HEK293 (cell line): ENCODE measurements at regions not wholly inside any gene's neighbourhood (a gene's known extent, or its start where the extent isn't known, plus 50 kb on each side); places are given as distances from the start of the nearest gene placed in this dataset.

Experiments used
- CTCF ChIA-PET: fragments of 350-600 bp; formaldehyde crosslinking; extraction: SDS; loops from one replicate; lab custom pipeline; 2021; ENCODE audit warnings: antibody characterized with exemption; lab: Yijun Ruan, JAX
- POLR2A ChIA-PET: fragments of 300-600 bp; formaldehyde crosslinking; extraction: SDS; loops from one replicate; lab custom pipeline; 2020; ENCODE audit warnings: antibody characterized with exemption, inconsistent platforms; lab: Yijun Ruan, JAX
- H3K27ac ChIP-seq: fragments of 200-500 bp; sonication (Bioruptor generic); 2 replicates; pipeline ENCODE4 v1.5.1; 2014; ENCODE audit warnings: low read depth, low read length, control low read depth, inconsistent platforms; ENCODE audit errors: extremely low read depth
- H3K36me3 ChIP-seq, 2 experiments: fragments of 200-500 bp in 1 of 2; sonication (Bioruptor generic) in 1 of 2; 1 replicate in 1 of 2; 2 replicates in 1 of 2; pipeline ENCODE4 v1.5.1; 2014 to 2017; ENCODE audit warnings: inconsistent platforms in 2 of 2, low read length in 2 of 2; ENCODE audit not compliant: control insufficient read depth in 2 of 2, insufficient read depth in 1 of 2
- H3K4me1 ChIP-seq: fragments of 200-500 bp; sonication (Bioruptor generic); 2 replicates; pipeline ENCODE4 v1.5.1; 2014; ENCODE audit warnings: mild to moderate bottlenecking, low read length, inconsistent platforms; ENCODE audit not compliant: control insufficient read depth, insufficient read depth
- H3K4me3 ChIP-seq: 2 replicates; pipeline ENCODE4 v1.5.1; 2011; ENCODE audit warnings: low read depth, mild to moderate bottlenecking, control low read depth, low read length, moderate library complexity
- H3K9me3 ChIP-seq: fragments of 200-500 bp; sonication (Bioruptor generic); 2 replicates; pipeline ENCODE4 v1.5.1; 2014; ENCODE audit warnings: low read depth, low read length, inconsistent platforms; ENCODE audit not compliant: control insufficient read depth, insufficient read depth
- AEBP2 ChIP-seq: fragments of 450-650 bp; formaldehyde crosslinking; IDR thresholded peaks from 2 replicates; pipeline ENCODE4 v1.5.1; 2016; ENCODE audit warnings: missing biosample characterization, missing genetic modification characterization, borderline replicate concordance
- EGR2 ChIP-seq: fragments of 450-650 bp; formaldehyde crosslinking; IDR thresholded peaks from 2 replicates; pipeline ENCODE4 v1.5.1; 2016; ENCODE audit warnings: low read depth, missing biosample characterization, missing genetic modification characterization
- FEZF1 ChIP-seq: fragments of 450-650 bp; formaldehyde crosslinking; IDR thresholded peaks from 2 replicates; pipeline ENCODE4 v1.5.1; 2016; ENCODE audit warnings: missing biosample characterization, missing genetic modification characterization
- GFI1B ChIP-seq: fragments of 450-650 bp; formaldehyde crosslinking; IDR thresholded peaks from 2 replicates; pipeline ENCODE4 v1.5.1; 2016; ENCODE audit warnings: missing biosample characterization, missing genetic modification characterization
- KLF17 ChIP-seq: fragments of 450-650 bp; formaldehyde crosslinking; IDR thresholded peaks from 2 replicates; pipeline ENCODE4 v1.5.1; 2016; ENCODE audit warnings: missing biosample characterization, missing genetic modification characterization
- KLF9 ChIP-seq: fragments of 450-650 bp; formaldehyde crosslinking; IDR thresholded peaks from 2 replicates; pipeline ENCODE4 v1.5.1; 2016; ENCODE audit warnings: missing biosample characterization, missing genetic modification characterization, low read depth
- MEIS1 ChIP-seq: sonication (generic); formaldehyde crosslinking; IDR thresholded peaks from 2 replicates; pipeline ENCODE4 v1.8.1; 2022; ENCODE audit warnings: missing genetic modification reagents, mild to moderate bottlenecking, borderline replicate concordance
- MYNN ChIP-seq: fragments of 450-650 bp; formaldehyde crosslinking; IDR thresholded peaks from 2 replicates; pipeline ENCODE4 v1.5.1; 2016; ENCODE audit warnings: missing biosample characterization, missing genetic modification characterization, borderline replicate concordance
- TCF7L2 ChIP-seq: IDR thresholded peaks from 2 replicates; pipeline ENCODE4 v1.6.1; 2011; ENCODE audit warnings: low read depth, mild to moderate bottlenecking, inconsistent platforms, low read length, moderate library complexity, borderline replicate concordance
- ZBTB49 ChIP-seq: fragments of 450-650 bp; formaldehyde crosslinking; IDR thresholded peaks from 2 replicates; pipeline ENCODE4 v1.5.1; 2016; ENCODE audit warnings: missing biosample characterization, missing genetic modification characterization, low read depth
- ZBTB8A ChIP-seq: fragments of 450-650 bp; formaldehyde crosslinking; IDR thresholded peaks from 2 replicates; pipeline ENCODE4 v1.5.1; 2016; ENCODE audit warnings: missing biosample characterization, missing genetic modification characterization
- ZFHX2 ChIP-seq: fragments of 450-650 bp; formaldehyde crosslinking; conservative IDR thresholded peaks from 2 replicates; pipeline ENCODE4 v1.5.1; 2016; ENCODE audit warnings: missing biosample characterization, missing genetic modification characterization
- ZFP69B ChIP-seq: fragments of 450-650 bp; formaldehyde crosslinking; IDR thresholded peaks from 2 replicates; pipeline ENCODE4 v1.5.1; 2016; ENCODE audit warnings: missing biosample characterization, missing genetic modification characterization
- ZIC2 ChIP-seq: fragments of 450-650 bp; formaldehyde crosslinking; IDR thresholded peaks from 2 replicates; pipeline ENCODE4 v1.5.1; 2016; ENCODE audit warnings: missing biosample characterization, missing genetic modification characterization
- ZNF112 ChIP-seq: fragments of 450-650 bp; formaldehyde crosslinking; IDR thresholded peaks from 2 replicates; pipeline ENCODE4 v1.5.0; 2017; ENCODE audit warnings: missing biosample characterization, missing genetic modification characterization
- ZNF121 ChIP-seq: fragments of 450-650 bp; formaldehyde crosslinking; IDR thresholded peaks from 2 replicates; pipeline ENCODE4 v1.5.1; 2016; ENCODE audit warnings: missing biosample characterization, missing genetic modification characterization
- ZNF132 ChIP-seq: fragments of 450-650 bp; formaldehyde crosslinking; IDR thresholded peaks from 2 replicates; pipeline ENCODE4 v1.5.1; 2017; ENCODE audit warnings: missing biosample characterization, missing genetic modification characterization, borderline replicate concordance
- ZNF133 ChIP-seq: fragments of 450-650 bp; formaldehyde crosslinking; IDR thresholded peaks from 2 replicates; pipeline ENCODE4 v1.5.1; 2016; ENCODE audit warnings: missing biosample characterization, missing genetic modification characterization
- ZNF169 ChIP-seq: fragments of 450-650 bp; formaldehyde crosslinking; IDR thresholded peaks from 2 replicates; pipeline ENCODE4 v1.5.1; 2016; ENCODE audit warnings: missing biosample characterization, missing genetic modification characterization
- ZNF175 ChIP-seq: fragments of 450-650 bp; formaldehyde crosslinking; IDR thresholded peaks from 2 replicates; pipeline ENCODE4 v1.5.1; 2016; ENCODE audit warnings: missing biosample characterization, missing genetic modification characterization
- ZNF19 ChIP-seq: fragments of 450-650 bp; formaldehyde crosslinking; IDR thresholded peaks from 2 replicates; pipeline ENCODE4; 2016; ENCODE audit warnings: missing biosample characterization, missing genetic modification characterization, low read depth
- ZNF202 ChIP-seq: fragments of 450-650 bp; formaldehyde crosslinking; IDR thresholded peaks from 2 replicates; pipeline ENCODE4 v1.5.1; 2016; ENCODE audit warnings: missing biosample characterization, missing genetic modification characterization, borderline replicate concordance
- ZNF416 ChIP-seq: fragments of 450-650 bp; formaldehyde crosslinking; IDR thresholded peaks from 2 replicates; pipeline ENCODE4 v1.5.1; 2016; ENCODE audit warnings: missing biosample characterization, missing genetic modification characterization
- ZNF433 ChIP-seq: fragments of 450-650 bp; formaldehyde crosslinking; IDR thresholded peaks from 2 replicates; pipeline ENCODE4 v1.5.1; 2016; ENCODE audit warnings: missing biosample characterization, missing genetic modification characterization, low read depth
- ZNF521 ChIP-seq: fragments of 450-650 bp; formaldehyde crosslinking; IDR thresholded peaks from 2 replicates; pipeline ENCODE4 v1.5.1; 2017; ENCODE audit warnings: missing biosample characterization, mild to moderate bottlenecking, missing genetic modification characterization
- ZNF558 ChIP-seq: fragments of 450-650 bp; formaldehyde crosslinking; IDR thresholded peaks from 2 replicates; pipeline ENCODE4 v1.5.1; 2016; ENCODE audit warnings: missing biosample characterization, missing genetic modification characterization
- ZNF561 ChIP-seq: fragments of 450-650 bp; IDR thresholded peaks from 2 replicates; pipeline ENCODE4 v1.5.1; 2018; ENCODE audit warnings: missing biosample characterization, missing genetic modification characterization, borderline replicate concordance
- ZNF585B ChIP-seq: fragments of 450-650 bp; formaldehyde crosslinking; IDR thresholded peaks from 2 replicates; pipeline ENCODE4 v1.5.1; 2016; ENCODE audit warnings: missing biosample characterization, missing genetic modification characterization
- ZNF610 ChIP-seq: fragments of 450-650 bp; formaldehyde crosslinking; IDR thresholded peaks from 2 replicates; pipeline ENCODE4 v1.5.1; 2016; ENCODE audit warnings: missing biosample characterization, missing genetic modification characterization, borderline replicate concordance
- ZNF658 ChIP-seq: fragments of 450-650 bp; formaldehyde crosslinking; IDR thresholded peaks from 2 replicates; pipeline ENCODE4; 2016; ENCODE audit warnings: missing biosample characterization, missing genetic modification characterization
- ZNF701 ChIP-seq: fragments of 450-650 bp; formaldehyde crosslinking; IDR thresholded peaks from 2 replicates; pipeline ENCODE4 v1.5.1; 2016; ENCODE audit warnings: missing biosample characterization, missing genetic modification characterization
- ZNF785 ChIP-seq: fragments of 450-650 bp; formaldehyde crosslinking; IDR thresholded peaks from 2 replicates; pipeline ENCODE4 v1.5.1; 2016; ENCODE audit warnings: missing biosample characterization, missing genetic modification characterization

GRCh38 chr2:152971685-152972084 is 253.3 kb downstream of the ARL6IP6 start (continued):
- no peak for TF ChIP-seq ZNF169 (tag by site-specific recombination)
- TF ChIP-seq ZNF416 (tag by site-specific recombination) = no peak
- TF ChIP-seq MYNN (tag by site-specific recombination) = no peak

- Histone ChIP-seq H3K9me3 (no peaks in the 10 kb centered on the region), H3K4me3 (no peak overlapping the region), H3K4me1 (no peaks in the 10 kb centered on the region), H3K36me3 (no peaks in the 10 kb centered on the region), H3K27ac (no peak overlapping the region)
- POLR2A ChIA-PET = no interaction called here
- CTCF ChIA-PET = interaction anchor here (1.2 kb wide), 1 partner anchor 37 kb away, joined by 3 read pairs; no protein-coding TSS in a partner anchor
- TF ChIP-seq KLF17 (tag by site-specific recombination) (no peak), ZNF610 (no peak), KLF9 (tag by site-specific recombination) (no peak), ZNF521 (tag by site-specific recombination) (no peak), ZNF558 (tag by site-specific recombination) (no peak), TCF7L2 (no peak), ZFP69B (no peak), ZNF658 (tag by site-specific recombination) (no peak), ZNF202 (tag by site-specific recombination) (no peak), MEIS1 (no peak), AEBP2 (no peak), EGR2 (tag by site-specific recombination) (no peak), ZNF175 (no peak), FEZF1 (no peak), GFI1B (tag by site-specific recombination) (no peak), ZFHX2 (tag by site-specific recombination) (no peak), ZBTB8A (no peak), ZNF561 (tag by site-specific recombination) (no peak)
- TF ChIP-seq, all 188 proteins: peak for 0
Measured at GRCh38 chr2:152962446-152962845, 244.0 kb downstream of the ARL6IP6 start.

- Histone ChIP-seq H3K36me3 (no peaks in the 10 kb centered on the region), H3K27ac (no peak overlapping the region), H3K4me3 (no peak overlapping the region), H3K9me3 (no peaks in the 10 kb centered on the region), H3K4me1 (no peaks in the 10 kb centered on the region)
- ChIA-PET POLR2A (no interaction called here), CTCF (no interaction called here)
- no peak for TF ChIP-seq ZNF19
- no peak for TF ChIP-seq ZIC2 (tag by site-specific recombination)
- no peak for TF ChIP-seq MYNN (tag by site-specific recombination)
- TF ChIP-seq ZNF121 (tag by site-specific recombination) = no peak
- TF ChIP-seq ZNF701 (tag by site-specific recombination) = no peak
- TF ChIP-seq ZNF133 (tag by site-specific recombination) = no peak
- TF ChIP-seq ZNF585B (tag by site-specific recombination) = no peak
- TF ChIP-seq ZNF433 (tag by site-specific recombination) = no peak
- TF ChIP-seq ZBTB49 (tag by site-specific recombination) = no peak
- TF ChIP-seq ZNF785 (tag by site-specific recombination) = no peak
- TF ChIP-seq ZNF112 = no peak
- no peak for TF ChIP-seq AEBP2
- no peak for TF ChIP-seq ZNF132 (tag by site-specific recombination)
Measured at GRCh38 chr2:152961351-152961750, 242.9 kb downstream of the ARL6IP6 start.
